CD4-positive, CD25-positive, alpha-beta regulatory T cell (primary cell): ENCODE measurements at regions not wholly inside any gene's neighbourhood (a gene's known extent, or its start where the extent isn't known, plus 50 kb on each side); places are given as distances from the start of the nearest gene placed in this dataset.
A peak's percentile ranks its signal among the peaks of the same experiment; 100 is the strongest.

Experiments used
- ATAC-seq, 2 donors: fragments of 150-1000 bp; cut with Tn5 transposase; one replicate each; pipeline ENCODE4 v1.10.0; 2021; ENCODE audit warnings: low read depth in 2 of 2, moderate number of reproducible peaks in 2 of 2, moderate library complexity in 1 of 2
- DNase-seq, 3 donors: peaks; one replicate each; pipeline versions ENCODE4 v3.0.0 to v3.0.0-alpha.2; 2012 to 2022; ENCODE audit warnings: mixed read lengths in 1 of 3
- H3K27ac ChIP-seq: one replicate; pipeline ENCODE4 v1.7.0; 2013; ENCODE audit warnings: mild to moderate bottlenecking, low read length; ENCODE audit not compliant: insufficient read depth, poor library complexity, severe bottlenecking
- H3K27me3 ChIP-seq: one replicate; pipeline ENCODE4 v1.7.0; 2013; ENCODE audit warnings: low read length; ENCODE audit not compliant: control insufficient read depth, insufficient read depth
- H3K36me3 ChIP-seq: one replicate; pipeline ENCODE4 v1.7.0; 2013; ENCODE audit warnings: mild to moderate bottlenecking, low read length, moderate library complexity; ENCODE audit not compliant: control insufficient read depth, insufficient read depth
- H3K4me1 ChIP-seq: 2 replicates; pipeline ENCODE4 v1.7.0; 2013; ENCODE audit warnings: mild to moderate bottlenecking, low read length; ENCODE audit not compliant: insufficient read depth, control insufficient read depth, poor library complexity, severe bottlenecking
- H3K4me3 ChIP-seq: one replicate; pipeline ENCODE4 v1.7.0; 2013; ENCODE audit warnings: low read depth, mild to moderate bottlenecking, low read length, moderate library complexity
- H3K9me3 ChIP-seq, 2 experiments: 1 replicate in 1 of 2; 2 replicates in 1 of 2; pipeline ENCODE4 v1.7.0; 2013; ENCODE audit warnings: low read length in 2 of 2, mild to moderate bottlenecking in 1 of 2, moderate library complexity in 1 of 2; ENCODE audit not compliant: control insufficient read depth in 2 of 2
- H3K27ac Mint-ChIP-seq, 3 donors: one replicate each; pipeline ENCODE4 v1.8.0; 2020 to 2022; ENCODE audit warnings: mild to moderate bottlenecking in 3 of 3, mixed read lengths in 3 of 3, moderate library complexity in 2 of 3
- H3K27me3 Mint-ChIP-seq: one replicate; pipeline ENCODE4 v1.8.0; 2022; ENCODE audit warnings: mild to moderate bottlenecking, mixed read lengths
- H3K36me3 Mint-ChIP-seq: one replicate; pipeline ENCODE4 v1.8.0; 2020; ENCODE audit warnings: mixed read lengths
- H3K4me1 Mint-ChIP-seq, 4 donors: one replicate each; pipeline ENCODE4 v1.8.0; 2020 to 2022; ENCODE audit warnings: mixed read lengths in 4 of 4, mild to moderate bottlenecking in 1 of 4
- H3K4me3 Mint-ChIP-seq, 4 donors: one replicate each; pipeline ENCODE4 v1.8.0; 2020 to 2022; ENCODE audit warnings: mild to moderate bottlenecking in 4 of 4, mixed read lengths in 4 of 4, moderate library complexity in 3 of 4
- H3K9me3 Mint-ChIP-seq, 7 donors: one replicate each; pipeline ENCODE4 v1.8.0; 2020 to 2022; ENCODE audit warnings: mixed read lengths in 7 of 7, mild to moderate bottlenecking in 3 of 7, moderate library complexity in 2 of 7

DNA sequence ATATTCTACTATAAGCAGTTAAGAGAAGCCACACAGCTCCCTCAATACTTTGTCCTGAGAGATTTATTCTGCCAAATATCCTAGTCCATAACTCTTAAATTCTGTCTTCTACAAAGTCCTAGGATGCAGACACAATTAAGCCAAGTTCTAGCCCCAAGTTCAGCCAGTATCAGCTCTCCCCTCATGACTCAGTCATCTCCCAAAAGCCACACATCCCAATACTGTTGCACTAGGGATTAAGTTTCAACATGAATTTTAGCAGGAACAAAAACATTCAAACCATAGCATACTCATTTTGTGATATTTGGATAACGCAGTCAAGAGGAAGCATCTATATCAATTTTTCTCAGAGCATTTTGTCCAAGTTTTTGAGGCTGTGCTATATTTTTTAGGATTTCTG is 277.4 kb downstream of the FZD1 start:
- H3K4me3 Mint-ChIP-seq: no peak overlapping the region
- ATAC-seq: no peak
- DNase-seq: no peak
- H3K27me3 ChIP-seq: no peaks in the 10 kb centered on the region
- no peaks in the 10 kb centered on the region for H3K36me3 Mint-ChIP-seq
- no peaks in the 10 kb centered on the region for H3K36me3 ChIP-seq
- no peaks in the 10 kb centered on the region for H3K9me3 ChIP-seq
- H3K27me3 Mint-ChIP-seq: no peaks in the 10 kb centered on the region
- no peak overlapping the region for H3K4me3 ChIP-seq
- H3K27ac Mint-ChIP-seq: no peak overlapping the region
- H3K9me3 Mint-ChIP-seq: peaks cover 0 to 5% (median 2%) of the 10 kb centered on the region in 7 donors
- H3K27ac ChIP-seq: no peak overlapping the region
- no peaks in the 10 kb centered on the region for H3K4me1 ChIP-seq
- no peaks in the 10 kb centered on the region for H3K4me1 Mint-ChIP-seq

DNA sequence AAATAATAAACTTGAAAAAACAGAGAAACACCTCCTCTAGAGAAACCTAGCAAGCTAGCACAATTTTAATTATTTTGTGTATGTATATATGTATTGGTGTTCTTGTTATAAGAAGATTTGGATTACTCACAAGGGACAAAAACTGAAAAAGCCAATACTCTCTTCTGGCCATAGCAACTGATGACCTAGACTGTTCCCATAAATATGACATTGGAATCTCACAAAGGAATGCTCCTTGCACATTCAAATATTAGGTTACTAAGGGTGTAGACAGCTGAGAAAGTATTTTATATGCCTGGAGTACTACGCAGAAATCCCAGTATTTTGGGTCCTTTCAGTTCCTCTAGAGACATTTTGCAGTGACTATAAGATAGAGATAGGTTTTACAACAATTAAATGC is 279.4 kb downstream of the FZD1 start:
- Mint-ChIP-seq H3K27ac (no peak overlapping the region), H3K9me3 (peaks cover 0 to 5% (median 2%) of the 10 kb centered on the region in 7 donors), H3K27me3 (no peaks in the 10 kb centered on the region), H3K4me3 (no peak overlapping the region), H3K36me3 (no peaks in the 10 kb centered on the region), H3K4me1 (no peaks in the 10 kb centered on the region)
- no peak overlapping the region for H3K27ac ChIP-seq
- ATAC-seq: no peak
- no peaks in the 10 kb centered on the region for H3K27me3 ChIP-seq
- no peak overlapping the region for H3K4me3 ChIP-seq
- H3K4me1 ChIP-seq: no peaks in the 10 kb centered on the region
- no peaks in the 10 kb centered on the region for H3K36me3 ChIP-seq
- no peak for DNase-seq
- no peaks in the 10 kb centered on the region for H3K9me3 ChIP-seq

DNA sequence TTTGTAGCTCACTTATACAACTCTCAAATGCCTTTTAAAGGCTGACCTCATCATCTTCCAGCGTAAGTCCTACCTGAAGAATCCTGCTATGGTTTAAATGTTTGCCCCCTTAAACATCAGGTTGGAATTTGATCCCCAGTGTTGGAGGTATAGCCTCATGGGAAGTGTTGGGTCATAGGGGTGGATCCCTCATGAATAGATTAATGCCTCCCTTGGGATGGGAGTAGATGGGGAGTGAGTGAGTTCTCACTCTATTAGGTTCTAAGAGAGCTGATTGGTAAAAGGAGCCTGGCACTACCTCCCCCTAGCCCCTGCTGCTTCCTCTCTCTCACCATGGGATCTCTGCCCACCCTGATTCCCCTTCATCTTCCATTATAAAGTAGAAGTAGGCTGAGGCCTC is 285.6 kb downstream of the FZD1 start:
- Histone ChIP-seq H3K27ac (no peak overlapping the region), H3K9me3 (no peaks in the 10 kb centered on the region), H3K4me3 (no peak overlapping the region), H3K4me1 (no peaks in the 10 kb centered on the region), H3K27me3 (no peaks in the 10 kb centered on the region), H3K36me3 (no peaks in the 10 kb centered on the region)
- Mint-ChIP-seq H3K4me1 (no peaks in the 10 kb centered on the region), H3K27me3 (no peaks in the 10 kb centered on the region), H3K4me3 (no peak overlapping the region), H3K36me3 (no peaks in the 10 kb centered on the region), H3K9me3 (peaks cover 0 to 3% (median 0%) of the 10 kb centered on the region in 7 donors), H3K27ac (peak overlapping the region in 1 of 3 donors; percentile 39)
- ATAC-seq: no peak
- DNase-seq: no peak

DNA sequence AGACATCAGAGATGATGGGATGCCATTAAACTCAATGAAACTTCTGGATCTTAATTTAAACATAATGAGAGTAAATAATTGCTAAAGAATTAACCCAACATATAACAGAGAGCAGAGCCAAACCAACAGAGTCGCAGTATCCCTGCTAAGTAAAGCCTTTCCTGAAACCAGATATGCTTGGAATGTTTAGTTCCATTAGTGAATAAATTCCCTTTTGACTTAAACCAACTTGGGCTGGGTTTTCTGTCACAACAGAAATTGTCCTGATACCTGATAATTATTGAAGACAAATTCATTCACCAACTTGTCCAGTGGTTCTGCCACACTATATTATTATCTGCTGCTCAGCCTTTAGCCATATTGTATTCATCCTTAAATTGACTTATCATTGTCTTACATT is 286.7 kb downstream of the FZD1 start:
- no peaks in the 10 kb centered on the region for H3K27me3 ChIP-seq
- Mint-ChIP-seq H3K9me3 (peaks cover 0 to 3% (median 0%) of the 10 kb centered on the region in 7 donors), H3K4me3 (no peak overlapping the region), H3K27ac (no peak overlapping the region), H3K27me3 (no peaks in the 10 kb centered on the region), H3K4me1 (no peaks in the 10 kb centered on the region), H3K36me3 (no peaks in the 10 kb centered on the region)
- H3K4me1 ChIP-seq: no peaks in the 10 kb centered on the region
- no peak overlapping the region for H3K27ac ChIP-seq
- no peak overlapping the region for H3K4me3 ChIP-seq
- H3K36me3 ChIP-seq: no peaks in the 10 kb centered on the region
- DNase-seq (no peak), ATAC-seq (no peak)
- H3K9me3 ChIP-seq: no peaks in the 10 kb centered on the region

GRCh38 chr7:91551377-91552175 is 287.3 kb downstream of the FZD1 start:
- H3K27me3 ChIP-seq: no peaks in the 10 kb centered on the region
- Mint-ChIP-seq H3K27ac (no peak overlapping the region), H3K9me3 (peaks cover 0 to 3% (median 0%) of the 10 kb centered on the region in 7 donors), H3K4me3 (no peak overlapping the region), H3K36me3 (no peaks in the 10 kb centered on the region), H3K4me1 (no peaks in the 10 kb centered on the region), H3K27me3 (no peaks in the 10 kb centered on the region)
- no peak overlapping the region for H3K27ac ChIP-seq
- H3K4me1 ChIP-seq: no peaks in the 10 kb centered on the region
- no peak overlapping the region for H3K4me3 ChIP-seq
- DNase-seq: no peak
- H3K36me3 ChIP-seq: no peaks in the 10 kb centered on the region
- ATAC-seq: no peak
- H3K9me3 ChIP-seq: no peaks in the 10 kb centered on the region

- Histone ChIP-seq H3K4me3 (no peak overlapping the region), H3K36me3 (no peaks in the 10 kb centered on the region), H3K27ac (no peak overlapping the region), H3K27me3 (no peaks in the 10 kb centered on the region), H3K9me3 (no peaks in the 10 kb centered on the region), H3K4me1 (no peaks in the 10 kb centered on the region)
- DNase-seq (no peak), ATAC-seq (no peak)
- Mint-ChIP-seq H3K4me3 (no peak overlapping the region), H3K9me3 (peaks cover 0 to 3% (median 0%) of the 10 kb centered on the region in 7 donors), H3K36me3 (no peaks in the 10 kb centered on the region), H3K27me3 (no peaks in the 10 kb centered on the region), H3K27ac (no peak overlapping the region), H3K4me1 (no peaks in the 10 kb centered on the region)
Measured at GRCh38 chr7:91553410-91553895, 289.2 kb downstream of the FZD1 start.

DNA sequence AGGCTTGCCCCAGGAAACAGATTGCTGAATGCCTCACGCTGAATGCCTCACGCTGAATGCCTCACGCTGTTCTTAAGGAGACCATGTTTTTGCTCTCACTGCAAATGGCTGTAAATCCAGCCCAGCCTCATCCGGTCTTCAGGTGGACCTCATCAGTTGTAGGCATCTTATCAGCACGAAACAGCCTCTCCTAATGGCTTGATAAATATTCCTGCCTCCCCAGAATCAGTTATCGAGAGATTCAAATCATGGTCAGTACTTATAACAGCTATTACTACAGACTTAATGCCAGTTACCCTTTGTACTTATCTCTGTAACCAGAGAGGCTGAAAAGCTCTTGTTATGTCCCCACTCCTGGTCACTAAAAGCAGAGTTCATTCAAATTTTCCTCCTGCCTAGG is 290.6 kb downstream of the FZD1 start:
- no peak for DNase-seq
- no peaks in the 10 kb centered on the region for H3K27me3 Mint-ChIP-seq
- H3K4me3 ChIP-seq: no peak overlapping the region
- ATAC-seq: no peak
- no peaks in the 10 kb centered on the region for H3K27me3 ChIP-seq
- no peaks in the 10 kb centered on the region for H3K4me1 ChIP-seq
- H3K9me3 Mint-ChIP-seq: peaks cover 0 to 3% (median 0%) of the 10 kb centered on the region in 7 donors
- no peak overlapping the region for H3K27ac ChIP-seq
- H3K36me3 Mint-ChIP-seq: no peaks in the 10 kb centered on the region
- no peak overlapping the region for H3K4me3 Mint-ChIP-seq
- H3K9me3 ChIP-seq: peaks cover 0 to 2% of the 10 kb centered on the region in 2 experiments
- no peaks in the 10 kb centered on the region for H3K4me1 Mint-ChIP-seq
- H3K27ac Mint-ChIP-seq: no peak overlapping the region
- no peaks in the 10 kb centered on the region for H3K36me3 ChIP-seq

DNA sequence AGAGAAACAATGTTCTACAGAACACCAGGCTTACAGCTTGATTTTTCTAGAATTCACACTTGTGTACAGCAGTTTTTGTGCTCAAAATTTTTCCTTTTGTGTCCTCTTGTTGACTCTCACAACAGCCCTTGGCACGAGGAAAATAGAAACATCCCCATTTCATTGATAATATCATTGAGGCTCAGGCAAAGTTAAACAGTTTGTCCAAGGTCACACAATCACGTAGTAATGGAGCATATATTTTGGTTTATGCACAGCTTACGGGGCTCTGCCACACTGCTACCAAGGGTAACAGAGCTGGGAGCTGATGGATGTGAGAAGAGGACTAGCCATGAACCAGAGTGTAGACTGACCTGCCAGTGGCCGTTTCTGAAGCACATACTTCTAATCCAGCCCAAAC is 292.0 kb downstream of the FZD1 start:
- ATAC-seq (no peak), DNase-seq (no peak)
- Mint-ChIP-seq H3K27ac (no peak overlapping the region), H3K4me1 (no peaks in the 10 kb centered on the region), H3K4me3 (no peak overlapping the region), H3K9me3 (peaks cover 0 to 6% (median 0%) of the 10 kb centered on the region in 7 donors), H3K27me3 (no peaks in the 10 kb centered on the region), H3K36me3 (no peaks in the 10 kb centered on the region)
- H3K4me1 ChIP-seq: no peaks in the 10 kb centered on the region
- peaks cover 0 to 2% of the 10 kb centered on the region in 2 experiments for H3K9me3 ChIP-seq
- no peak overlapping the region for H3K27ac ChIP-seq
- H3K27me3 ChIP-seq: no peaks in the 10 kb centered on the region
- no peak overlapping the region for H3K4me3 ChIP-seq
- no peaks in the 10 kb centered on the region for H3K36me3 ChIP-seq
